Osteoblast (primary cell): ENCODE measurements at regions not wholly inside any gene's neighbourhood (a gene's known extent, or its start where the extent isn't known, plus 50 kb on each side); places are given as distances from the start of the nearest gene placed in this dataset.

Experiments used
- DNase-seq: peaks from one replicate; pipeline ENCODE4 v3.0.0; 2011; ENCODE audit warnings: low spot score, mixed read lengths; ENCODE audit not compliant: insufficient read length; ENCODE audit errors: missing footprints
- H2AFZ ChIP-seq: 2 replicates; pipeline ENCODE4 v1.6.0; 2011; ENCODE audit warnings: mild to moderate bottlenecking, low read length
- H3K27ac ChIP-seq: 2 replicates; pipeline ENCODE4 v1.5.1; 2011; ENCODE audit warnings: mild to moderate bottlenecking, low read depth, low read length, moderate library complexity
- H3K27me3 ChIP-seq: 2 replicates; pipeline ENCODE4 v1.6.0; 2012; ENCODE audit warnings: mild to moderate bottlenecking, control low read depth, inconsistent platforms, low read length, moderate library complexity; ENCODE audit not compliant: insufficient read depth
- H3K36me3 ChIP-seq: 2 replicates; pipeline ENCODE4 v1.5.1; 2011; ENCODE audit warnings: mild to moderate bottlenecking, low read length, control low read depth, moderate library complexity; ENCODE audit not compliant: insufficient read depth
- H3K4me1 ChIP-seq: 2 replicates; pipeline ENCODE4 v1.5.1; 2011; ENCODE audit warnings: mild to moderate bottlenecking, low read length, control low read depth, moderate library complexity; ENCODE audit not compliant: insufficient read depth
- H3K4me2 ChIP-seq: 2 replicates; pipeline ENCODE4 v1.6.0; 2011; ENCODE audit warnings: mild to moderate bottlenecking, low read length; ENCODE audit not compliant: insufficient read depth
- H3K4me3 ChIP-seq: fragments of 200-600 bp; sonication (generic); 3 replicates; pipeline ENCODE4 v1.5.1; 2012; ENCODE audit warnings: mild to moderate bottlenecking, low read length, inconsistent platforms; ENCODE audit not compliant: insufficient read depth
- H3K79me2 ChIP-seq: 2 replicates; pipeline ENCODE4 v1.6.0; 2012; ENCODE audit warnings: mild to moderate bottlenecking, low read length, control low read depth, inconsistent platforms; ENCODE audit not compliant: insufficient read depth
- H3K9me3 ChIP-seq: 2 replicates; pipeline ENCODE4 v1.5.1; 2011; ENCODE audit warnings: low read depth, low read length, control low read depth
- H4K20me1 ChIP-seq: 2 replicates; pipeline ENCODE4 v1.6.0; 2012; ENCODE audit warnings: mild to moderate bottlenecking, low read length, control low read depth; ENCODE audit not compliant: insufficient read depth
- CTCF ChIP-seq: IDR thresholded peaks from 2 replicates; pipeline ENCODE4 v1.5.1; 2011; ENCODE audit warnings: mild to moderate bottlenecking, low read depth, low read length, moderate library complexity; ENCODE audit errors: extremely low read depth

DNA sequence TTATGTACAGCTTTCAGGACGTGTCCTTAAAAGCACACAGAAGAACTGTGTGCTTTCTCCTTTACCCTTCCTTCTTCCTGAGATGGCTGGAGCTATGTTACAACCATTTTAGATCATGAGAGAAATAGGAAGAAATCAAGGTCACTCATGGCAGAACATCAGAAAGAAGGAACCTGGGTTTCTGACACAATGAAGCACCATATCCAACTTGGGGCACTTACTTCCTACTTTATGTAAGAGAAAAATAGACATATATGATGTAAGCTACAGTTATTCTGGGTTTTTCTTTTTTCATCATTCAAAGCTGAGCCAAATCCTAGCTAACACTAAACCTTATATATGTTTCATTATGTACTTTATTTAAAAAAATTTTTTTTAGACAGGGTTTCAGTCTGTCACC, 79.5 kb downstream of the FAM161A start:
- no peak overlapping the region for H3K4me2 ChIP-seq
- H4K20me1 ChIP-seq: no peaks in the 10 kb centered on the region
- no peak for DNase-seq
- H3K9me3 ChIP-seq: no peaks in the 10 kb centered on the region
- H3K4me1 ChIP-seq: peaks cover 4% of the 10 kb centered on the region
- H3K4me3 ChIP-seq: no peak overlapping the region
- no peak overlapping the region for H3K27ac ChIP-seq
- no peak for TF ChIP-seq CTCF
- no peaks in the 10 kb centered on the region for H3K79me2 ChIP-seq
- peaks cover 10% of the 10 kb centered on the region for H3K27me3 ChIP-seq
- H2AFZ ChIP-seq: no peak overlapping the region
- no peaks in the 10 kb centered on the region for H3K36me3 ChIP-seq

DNA sequence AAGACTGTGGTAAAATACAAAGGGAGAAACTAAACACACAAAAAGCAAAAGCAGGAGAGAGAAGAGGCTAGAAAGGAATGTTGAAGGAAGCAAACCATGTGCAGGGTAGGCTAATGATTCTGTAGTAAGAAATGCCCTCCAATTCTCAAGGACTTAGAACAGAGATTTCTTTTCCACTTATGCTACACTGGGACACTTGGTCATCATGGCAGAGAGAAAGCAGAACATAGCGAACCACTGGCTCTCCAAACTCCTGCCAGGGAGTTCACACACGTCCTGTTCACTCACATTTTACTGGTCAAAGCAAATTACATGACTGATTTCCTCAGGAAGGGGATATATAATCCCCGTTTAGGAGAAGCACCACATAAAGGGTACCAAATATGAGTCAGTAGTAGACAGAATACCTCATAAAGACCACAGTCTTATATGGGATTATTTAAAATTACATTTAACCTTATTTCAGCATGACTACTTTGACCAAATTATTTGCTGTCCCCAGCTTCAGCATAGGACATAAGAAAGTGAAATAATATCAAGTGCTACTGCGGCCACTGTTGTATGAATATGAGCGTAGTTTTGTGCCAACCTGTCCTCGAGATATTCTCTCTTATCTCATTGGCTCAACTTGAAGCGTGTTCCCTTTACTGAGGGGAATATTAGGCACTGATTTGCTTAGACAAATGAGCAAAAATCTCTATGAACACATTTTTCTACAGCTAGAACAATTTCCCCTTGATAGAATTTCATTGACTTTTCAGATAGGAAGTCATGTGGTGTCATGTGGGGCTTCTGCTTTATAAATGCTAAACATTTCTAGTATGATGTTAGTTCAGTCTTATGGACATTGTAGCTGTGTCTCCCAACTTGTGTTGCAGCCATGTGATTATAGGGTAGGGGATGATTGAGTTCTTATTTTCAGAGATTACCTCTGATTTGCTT, 81.7 kb downstream of the FAM161A start:
- Histone ChIP-seq H3K27ac (no peak overlapping the region), H3K27me3 (peaks cover 10% of the 10 kb centered on the region), H3K4me1 (peaks cover 4% of the 10 kb centered on the region), H4K20me1 (no peaks in the 10 kb centered on the region), H3K36me3 (no peaks in the 10 kb centered on the region), H3K4me3 (no peak overlapping the region), H3K9me3 (no peaks in the 10 kb centered on the region), H2AFZ (peak overlapping the region; percentile 41), H3K79me2 (no peaks in the 10 kb centered on the region), H3K4me2 (no peak overlapping the region)
- no peak for TF ChIP-seq CTCF
- no peak for DNase-seq

DNA sequence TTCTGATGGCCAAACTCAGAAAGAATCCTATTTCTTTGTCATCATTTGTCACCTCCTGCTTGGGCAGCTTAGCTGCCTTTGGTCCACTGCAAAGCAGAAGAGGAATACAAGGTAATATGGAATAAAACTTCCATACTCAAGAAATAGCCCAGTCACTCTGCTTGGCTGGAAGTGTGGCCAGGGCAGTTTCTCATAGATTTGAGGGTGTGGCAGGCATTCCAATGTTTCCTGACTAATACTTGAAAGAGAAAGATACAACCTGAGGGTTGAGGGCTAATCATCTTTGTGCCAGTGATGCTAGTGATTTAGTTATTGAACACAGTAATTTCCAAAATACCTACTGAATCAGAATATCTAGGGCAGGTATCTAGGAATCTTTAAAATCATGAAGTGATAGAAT, 83.1 kb downstream of the FAM161A start:
- H3K27me3 ChIP-seq: peaks cover 2% of the 10 kb centered on the region
- H3K36me3 ChIP-seq: no peaks in the 10 kb centered on the region
- H4K20me1 ChIP-seq: no peaks in the 10 kb centered on the region
- H3K9me3 ChIP-seq: no peaks in the 10 kb centered on the region
- no peaks in the 10 kb centered on the region for H3K79me2 ChIP-seq
- no peak for TF ChIP-seq CTCF
- H3K27ac ChIP-seq: no peak overlapping the region
- H3K4me1 ChIP-seq: peaks cover 4% of the 10 kb centered on the region
- no peak overlapping the region for H3K4me2 ChIP-seq
- DNase-seq: no peak
- H3K4me3 ChIP-seq: no peak overlapping the region
- H2AFZ ChIP-seq: peak overlapping the region; percentile 25

GRCh38 chr2:61770298-61770697, 83.6 kb downstream of the FAM161A start:
- no peaks in the 10 kb centered on the region for H3K9me3 ChIP-seq
- no peaks in the 10 kb centered on the region for H3K79me2 ChIP-seq
- H3K27ac ChIP-seq: no peak overlapping the region
- H3K4me3 ChIP-seq: no peak overlapping the region
- H2AFZ ChIP-seq: peak overlapping the region; percentile 25
- no peak for DNase-seq
- no peaks in the 10 kb centered on the region for H4K20me1 ChIP-seq
- no peak overlapping the region for H3K4me2 ChIP-seq
- H3K4me1 ChIP-seq: peaks cover 4% of the 10 kb centered on the region
- no peaks in the 10 kb centered on the region for H3K27me3 ChIP-seq
- H3K36me3 ChIP-seq: no peaks in the 10 kb centered on the region
- TF ChIP-seq CTCF: no peak
